Cardiac muscle cell (in vitro differentiated cells and primary cell): ENCODE measurements at regions not wholly inside any gene's neighbourhood (a gene's known extent, or its start where the extent isn't known, plus 50 kb on each side); places are given as distances from the start of the nearest gene placed in this dataset.

Experiments
- DNase-seq, 2 donors: peaks; one replicate each; pipeline versions ENCODE4 v3.0.0 to v3.0.0-alpha.2; 2010 to 2017; ENCODE audit warnings: low read depth in 1 of 2, low spot score in 1 of 2
- H3K27ac ChIP-seq: fragments of 200-600 bp; sonication (generic); 2 replicates; pipeline ENCODE4 v1.5.1; 2016
- H3K27me3 ChIP-seq: fragments of 200-600 bp; sonication (generic); 2 replicates; pipeline ENCODE4 v1.6.0; 2016; ENCODE audit warnings: control low read depth
- H3K36me3 ChIP-seq: fragments of 200-600 bp; sonication (generic); 2 replicates; pipeline ENCODE4 v1.5.1; 2016; ENCODE audit warnings: control low read depth
- H3K4me1 ChIP-seq: fragments of 200-600 bp; sonication (generic); 2 replicates; pipeline ENCODE4 v1.8.1; 2017; ENCODE audit warnings: low read depth, mild to moderate bottlenecking, mixed run types
- H3K4me3 ChIP-seq: fragments of 200-600 bp; sonication (generic); 2 replicates; pipeline ENCODE4 v1.5.1; 2016; ENCODE audit warnings: mild to moderate bottlenecking
- H3K9me3 ChIP-seq: fragments of 200-600 bp; sonication (generic); 2 replicates; pipeline ENCODE4 v1.5.1; 2017; ENCODE audit warnings: low read depth, mild to moderate bottlenecking, control low read depth
- TF ChIP-seq, protein P1 (sequence below): IDR thresholded peaks from 2 replicates; pipeline ENCODE4 v1.5.1; 2012; ENCODE audit warnings: low read depth, mild to moderate bottlenecking, low read length

DNA sequence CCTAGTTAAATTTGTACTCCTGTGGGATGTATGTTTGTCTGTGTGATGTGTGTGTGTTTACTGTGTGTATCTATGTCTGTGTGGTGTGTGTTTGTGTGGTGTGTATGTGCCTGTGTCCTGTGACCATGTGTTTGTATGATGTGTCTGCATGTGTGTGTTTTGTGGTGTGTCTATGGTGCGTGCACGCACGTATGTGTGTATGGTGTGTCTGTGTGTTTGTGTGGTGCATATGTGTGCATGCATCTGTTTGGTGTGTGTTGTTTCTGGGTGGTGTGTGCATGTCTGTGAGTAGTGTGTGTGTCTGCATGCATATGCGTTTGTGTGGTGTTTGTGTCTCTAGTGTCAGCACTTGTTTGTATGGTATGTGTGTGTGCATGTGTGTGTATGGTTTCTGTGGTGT, 174.2 kb upstream of the RBFOX1 start:
- no peaks in the 10 kb centered on the region for H3K27me3 ChIP-seq
- no peaks in the 10 kb centered on the region for H3K36me3 ChIP-seq
- no peaks in the 10 kb centered on the region for H3K4me1 ChIP-seq
- DNase-seq: no peak
- no peak overlapping the region for H3K27ac ChIP-seq
- TF ChIP-seq, protein P1, sequence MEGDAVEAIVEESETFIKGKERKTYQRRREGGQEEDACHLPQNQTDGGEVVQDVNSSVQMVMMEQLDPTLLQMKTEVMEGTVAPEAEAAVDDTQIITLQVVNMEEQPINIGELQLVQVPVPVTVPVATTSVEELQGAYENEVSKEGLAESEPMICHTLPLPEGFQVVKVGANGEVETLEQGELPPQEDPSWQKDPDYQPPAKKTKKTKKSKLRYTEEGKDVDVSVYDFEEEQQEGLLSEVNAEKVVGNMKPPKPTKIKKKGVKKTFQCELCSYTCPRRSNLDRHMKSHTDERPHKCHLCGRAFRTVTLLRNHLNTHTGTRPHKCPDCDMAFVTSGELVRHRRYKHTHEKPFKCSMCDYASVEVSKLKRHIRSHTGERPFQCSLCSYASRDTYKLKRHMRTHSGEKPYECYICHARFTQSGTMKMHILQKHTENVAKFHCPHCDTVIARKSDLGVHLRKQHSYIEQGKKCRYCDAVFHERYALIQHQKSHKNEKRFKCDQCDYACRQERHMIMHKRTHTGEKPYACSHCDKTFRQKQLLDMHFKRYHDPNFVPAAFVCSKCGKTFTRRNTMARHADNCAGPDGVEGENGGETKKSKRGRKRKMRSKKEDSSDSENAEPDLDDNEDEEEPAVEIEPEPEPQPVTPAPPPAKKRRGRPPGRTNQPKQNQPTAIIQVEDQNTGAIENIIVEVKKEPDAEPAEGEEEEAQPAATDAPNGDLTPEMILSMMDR: no peak
- H3K4me3 ChIP-seq: no peak overlapping the region
- no peaks in the 10 kb centered on the region for H3K9me3 ChIP-seq

DNA sequence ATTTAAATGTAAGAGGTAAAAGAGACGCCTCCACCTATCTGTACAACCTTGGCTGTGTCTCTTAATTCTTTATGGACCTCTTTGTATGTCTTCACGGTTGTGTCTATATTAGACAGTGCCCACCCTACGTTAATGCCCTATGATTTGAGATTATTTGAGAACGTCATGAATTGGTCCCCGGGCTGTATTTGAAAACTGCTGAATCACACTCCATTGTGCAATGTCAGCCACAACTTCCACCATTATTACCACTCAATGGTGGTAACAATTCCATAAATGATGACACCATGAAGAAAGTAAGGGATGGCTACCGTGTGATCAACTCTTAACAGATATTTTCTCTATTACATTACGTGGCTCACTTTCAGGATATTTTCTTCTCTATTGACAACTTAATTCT, 182.4 kb upstream of the RBFOX1 start:
- Histone ChIP-seq H3K4me1 (no peaks in the 10 kb centered on the region), H3K36me3 (no peaks in the 10 kb centered on the region), H3K4me3 (no peak overlapping the region), H3K9me3 (no peaks in the 10 kb centered on the region), H3K27me3 (no peaks in the 10 kb centered on the region), H3K27ac (no peak overlapping the region)
- no peak for DNase-seq
- TF ChIP-seq, protein P1: no peak

DNA sequence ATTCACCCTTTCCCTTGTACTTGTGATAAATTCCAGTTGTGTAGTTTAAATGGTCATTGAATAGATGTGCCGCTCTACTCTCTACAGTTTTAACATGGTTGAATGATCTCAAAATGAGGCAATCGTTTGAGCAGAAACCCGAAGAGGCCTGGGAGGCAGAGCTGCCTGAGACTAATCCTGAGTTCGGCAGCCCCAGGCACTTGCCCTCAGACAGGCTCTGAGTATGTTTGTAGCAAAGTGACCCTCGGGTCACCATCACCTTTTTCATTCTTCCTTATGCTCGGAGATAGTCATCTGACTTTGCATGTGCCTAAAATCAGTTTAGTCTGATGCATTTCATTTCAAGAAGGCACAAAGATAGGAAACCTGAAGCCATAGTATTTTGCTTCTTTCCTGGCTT, 184.0 kb upstream of the RBFOX1 start:
- no peak for DNase-seq
- TF ChIP-seq, protein P1: no peak
- Histone ChIP-seq H3K4me3 (no peak overlapping the region), H3K27me3 (no peaks in the 10 kb centered on the region), H3K36me3 (no peaks in the 10 kb centered on the region), H3K27ac (no peak overlapping the region), H3K4me1 (no peaks in the 10 kb centered on the region), H3K9me3 (no peaks in the 10 kb centered on the region)

DNA sequence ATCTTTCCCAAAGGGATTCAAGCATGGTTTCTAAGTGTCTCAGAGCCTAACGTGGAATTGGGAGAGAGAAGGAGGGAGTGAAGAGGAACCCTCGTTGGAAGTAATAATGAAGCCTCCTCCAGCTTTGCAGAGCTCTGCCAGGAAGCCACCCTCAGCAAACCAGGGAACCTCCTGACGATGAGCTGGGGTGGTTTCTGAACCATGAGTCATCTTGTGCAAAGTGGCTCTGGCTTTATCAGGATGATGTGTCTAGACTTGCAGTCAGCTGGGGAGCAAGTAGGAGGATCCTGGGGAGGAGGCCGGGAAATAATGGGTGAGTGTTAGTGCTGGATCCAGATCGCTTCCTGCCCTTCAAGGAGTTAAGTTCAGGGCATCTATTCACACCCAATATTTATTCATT, 191.7 kb upstream of the RBFOX1 start:
- DNase-seq: no peak
- Histone ChIP-seq H3K9me3 (no peaks in the 10 kb centered on the region), H3K36me3 (no peaks in the 10 kb centered on the region), H3K4me1 (no peaks in the 10 kb centered on the region), H3K27ac (no peak overlapping the region), H3K4me3 (no peak overlapping the region), H3K27me3 (no peaks in the 10 kb centered on the region)
- TF ChIP-seq, protein P1: no peak

DNA sequence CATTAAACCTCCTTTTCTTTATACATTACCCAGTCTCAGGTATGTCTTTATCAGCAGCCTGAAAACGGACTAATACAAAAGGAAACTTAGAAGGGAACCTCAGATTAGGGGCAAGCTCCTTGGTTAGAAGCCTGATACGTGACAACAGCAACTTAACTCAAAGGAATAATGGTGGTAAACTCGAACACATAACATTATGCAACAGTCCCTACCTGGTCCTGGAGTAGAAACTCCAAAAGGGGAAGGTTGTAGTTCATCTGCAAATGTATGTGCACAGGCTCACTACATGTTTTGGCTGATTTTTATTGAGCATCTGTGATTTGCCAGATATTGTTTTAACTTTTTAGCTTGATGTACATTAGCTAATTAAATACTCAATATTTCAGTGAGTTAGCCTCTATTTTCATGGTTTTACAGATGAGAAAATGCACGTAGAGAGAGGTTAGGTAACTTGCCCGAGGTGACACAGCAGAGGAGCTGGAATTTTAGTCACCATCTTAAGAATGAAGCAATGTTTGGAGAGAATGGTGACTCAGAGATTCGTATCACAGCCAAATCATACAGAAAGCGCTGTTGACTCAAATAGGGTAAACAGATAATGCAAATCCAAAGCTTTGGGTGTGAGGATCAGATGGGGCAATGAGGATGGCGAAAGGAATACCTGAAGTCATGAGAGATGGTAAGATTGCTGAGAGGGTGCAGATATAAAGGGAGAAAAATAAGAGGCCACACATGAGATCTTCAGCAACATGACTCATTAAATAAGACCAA, 194.9 kb upstream of the RBFOX1 start:
- DNase-seq: no peak
- no peaks in the 10 kb centered on the region for H3K9me3 ChIP-seq

More for the DNA sequence above, 194.9 kb upstream of the RBFOX1 start:
- no peaks in the 10 kb centered on the region for H3K27me3 ChIP-seq
- H3K27ac ChIP-seq: no peak overlapping the region
- H3K4me1 ChIP-seq: no peaks in the 10 kb centered on the region
- no peaks in the 10 kb centered on the region for H3K36me3 ChIP-seq
- TF ChIP-seq, protein P1: no peak
- no peak overlapping the region for H3K4me3 ChIP-seq
